T-helper 17 cell (primary cell): ENCODE measurements at regions not wholly inside any gene's neighbourhood (a gene's known extent, or its start where the extent isn't known, plus 50 kb on each side); places are given as distances from the start of the nearest gene placed in this dataset.

ENCODE experiments used
- ATAC-seq: fragments of 150-1000 bp; cut with Tn5 transposase; 2 replicates; pipeline ENCODE4 v1.10.0; 2021; ENCODE audit warnings: mild to moderate bottlenecking, moderate library complexity
- DNase-seq, 3 donors: peaks; one replicate each; pipeline versions ENCODE4 v3.0.0 to v3.0.0-alpha.2; 2020 to 2021
- H3K9me3 ChIP-seq: one replicate; pipeline ENCODE4 v1.7.0; 2013; ENCODE audit warnings: low read length, mild to moderate bottlenecking; ENCODE audit not compliant: control insufficient read depth, poor library complexity, severe bottlenecking
- H3K27ac Mint-ChIP-seq: one replicate; pipeline ENCODE4 v1.8.0; 2022; ENCODE audit warnings: mild to moderate bottlenecking, moderate library complexity, mixed read lengths
- H3K27me3 Mint-ChIP-seq: one replicate; pipeline ENCODE4 v1.8.0; 2022; ENCODE audit warnings: mixed read lengths
- H3K36me3 Mint-ChIP-seq: one replicate; pipeline ENCODE4 v1.8.0; 2022; ENCODE audit warnings: low read depth, mixed read lengths
- H3K4me1 Mint-ChIP-seq: one replicate; pipeline ENCODE4 v1.8.0; 2022; ENCODE audit warnings: mild to moderate bottlenecking, mixed read lengths
- H3K4me3 Mint-ChIP-seq: one replicate; pipeline ENCODE4 v1.8.0; 2022; ENCODE audit warnings: mild to moderate bottlenecking, moderate library complexity, mixed read lengths

GRCh38 chr5:4924577-4924976, 215.6 kb upstream of the ADAMTS16 start:
- H3K9me3 ChIP-seq: no peaks in the 10 kb centered on the region
- ATAC-seq (no peak), DNase-seq (no peak)
- no peaks in the 10 kb centered on the region for H3K4me1 Mint-ChIP-seq
- no peak overlapping the region for H3K27ac Mint-ChIP-seq
- H3K27me3 Mint-ChIP-seq: no peaks in the 10 kb centered on the region
- no peak overlapping the region for H3K4me3 Mint-ChIP-seq
- no peaks in the 10 kb centered on the region for H3K36me3 Mint-ChIP-seq

- Mint-ChIP-seq H3K27ac (no peak overlapping the region), H3K4me1 (no peaks in the 10 kb centered on the region), H3K4me3 (no peak overlapping the region), H3K36me3 (no peaks in the 10 kb centered on the region), H3K27me3 (no peaks in the 10 kb centered on the region)
- ATAC-seq (no peak), DNase-seq (no peak)
- no peaks in the 10 kb centered on the region for H3K9me3 ChIP-seq
Observed at GRCh38 chr5:4927097-4927496, 213.0 kb upstream of the ADAMTS16 start.

- Mint-ChIP-seq H3K4me3 (no peak overlapping the region), H3K36me3 (no peaks in the 10 kb centered on the region), H3K27me3 (no peaks in the 10 kb centered on the region), H3K27ac (no peak overlapping the region), H3K4me1 (no peaks in the 10 kb centered on the region)
- no peaks in the 10 kb centered on the region for H3K9me3 ChIP-seq
- ATAC-seq (no peak), DNase-seq (no peak)
Observed at GRCh38 chr5:4928409-4928808, 211.7 kb upstream of the ADAMTS16 start.

GRCh38 chr5:4929092-4929655, 211.0 kb upstream of the ADAMTS16 start:
- no peak for DNase-seq
- no peaks in the 10 kb centered on the region for H3K9me3 ChIP-seq
- H3K4me3 Mint-ChIP-seq: no peak overlapping the region
- H3K36me3 Mint-ChIP-seq: no peaks in the 10 kb centered on the region
- H3K4me1 Mint-ChIP-seq: no peaks in the 10 kb centered on the region
- H3K27me3 Mint-ChIP-seq: no peaks in the 10 kb centered on the region
- no peak overlapping the region for H3K27ac Mint-ChIP-seq
- no peak for ATAC-seq

- H3K4me3 Mint-ChIP-seq: no peak overlapping the region
- ATAC-seq: no peak
- no peak overlapping the region for H3K27ac Mint-ChIP-seq
- no peaks in the 10 kb centered on the region for H3K27me3 Mint-ChIP-seq
- no peaks in the 10 kb centered on the region for H3K9me3 ChIP-seq
- H3K4me1 Mint-ChIP-seq: no peaks in the 10 kb centered on the region
- no peaks in the 10 kb centered on the region for H3K36me3 Mint-ChIP-seq
- no peak for DNase-seq
Observed at GRCh38 chr5:4939042-4939781, 200.9 kb upstream of the ADAMTS16 start.

- no peak overlapping the region for H3K27ac Mint-ChIP-seq
- no peaks in the 10 kb centered on the region for H3K27me3 Mint-ChIP-seq
- ATAC-seq (no peak), DNase-seq (no peak)
- no peak overlapping the region for H3K4me3 Mint-ChIP-seq
- H3K36me3 Mint-ChIP-seq: no peaks in the 10 kb centered on the region
- no peaks in the 10 kb centered on the region for H3K4me1 Mint-ChIP-seq
- no peaks in the 10 kb centered on the region for H3K9me3 ChIP-seq
Observed at GRCh38 chr5:4941161-4941560, 199.0 kb upstream of the ADAMTS16 start.

- ATAC-seq: no peak
- H3K4me3 Mint-ChIP-seq: no peak overlapping the region
- no peaks in the 10 kb centered on the region for H3K9me3 ChIP-seq
- no peaks in the 10 kb centered on the region for H3K36me3 Mint-ChIP-seq
- no peak overlapping the region for H3K27ac Mint-ChIP-seq
- H3K27me3 Mint-ChIP-seq: no peaks in the 10 kb centered on the region
- H3K4me1 Mint-ChIP-seq: no peaks in the 10 kb centered on the region
- no peak for DNase-seq
Observed at GRCh38 chr5:4941957-4942830, 197.9 kb upstream of the ADAMTS16 start.

- no peaks in the 10 kb centered on the region for H3K36me3 Mint-ChIP-seq
- no peak overlapping the region for H3K4me3 Mint-ChIP-seq
- DNase-seq: no peak
- no peaks in the 10 kb centered on the region for H3K27me3 Mint-ChIP-seq
- no peak for ATAC-seq
- no peak overlapping the region for H3K27ac Mint-ChIP-seq
- H3K4me1 Mint-ChIP-seq: no peaks in the 10 kb centered on the region
- no peaks in the 10 kb centered on the region for H3K9me3 ChIP-seq
Observed at GRCh38 chr5:4942831-4943178, 197.3 kb upstream of the ADAMTS16 start.

GRCh38 chr5:4945296-4945695, 194.8 kb upstream of the ADAMTS16 start:
- no peaks in the 10 kb centered on the region for H3K9me3 ChIP-seq
- Mint-ChIP-seq H3K4me3 (no peak overlapping the region), H3K36me3 (no peaks in the 10 kb centered on the region), H3K27me3 (no peaks in the 10 kb centered on the region), H3K4me1 (no peaks in the 10 kb centered on the region), H3K27ac (no peak overlapping the region)
- no peak for ATAC-seq
- DNase-seq: no peak

GRCh38 chr5:4947106-4947505, 193.0 kb upstream of the ADAMTS16 start:
- Mint-ChIP-seq H3K27ac (no peak overlapping the region), H3K27me3 (no peaks in the 10 kb centered on the region), H3K4me3 (no peak overlapping the region), H3K36me3 (no peaks in the 10 kb centered on the region), H3K4me1 (no peaks in the 10 kb centered on the region)
- ATAC-seq (no peak), DNase-seq (no peak)
- no peaks in the 10 kb centered on the region for H3K9me3 ChIP-seq

- H3K36me3 Mint-ChIP-seq: no peaks in the 10 kb centered on the region
- no peak for ATAC-seq
- no peaks in the 10 kb centered on the region for H3K27me3 Mint-ChIP-seq
- H3K4me1 Mint-ChIP-seq: no peaks in the 10 kb centered on the region
- no peak overlapping the region for H3K4me3 Mint-ChIP-seq
- no peak for DNase-seq
- no peaks in the 10 kb centered on the region for H3K9me3 ChIP-seq
- no peak overlapping the region for H3K27ac Mint-ChIP-seq
Observed at GRCh38 chr5:4947893-4948536, 192.1 kb upstream of the ADAMTS16 start.

GRCh38 chr5:4949108-4949507, 191.0 kb upstream of the ADAMTS16 start:
- no peaks in the 10 kb centered on the region for H3K27me3 Mint-ChIP-seq
- DNase-seq: no peak

GRCh38 chr5:4953576-4953975, 186.6 kb upstream of the ADAMTS16 start:
- ATAC-seq (no peak), DNase-seq (no peak)
- H3K9me3 ChIP-seq: no peaks in the 10 kb centered on the region
- Mint-ChIP-seq H3K27ac (no peak overlapping the region), H3K36me3 (no peaks in the 10 kb centered on the region), H3K4me1 (no peaks in the 10 kb centered on the region), H3K27me3 (no peaks in the 10 kb centered on the region), H3K4me3 (no peak overlapping the region)

More at GRCh38 chr5:4949108-4949507, 191.0 kb upstream of the ADAMTS16 start:
- no peaks in the 10 kb centered on the region for H3K9me3 ChIP-seq
- ATAC-seq: no peak
- no peaks in the 10 kb centered on the region for H3K36me3 Mint-ChIP-seq
- no peaks in the 10 kb centered on the region for H3K4me1 Mint-ChIP-seq
- H3K27ac Mint-ChIP-seq: no peak overlapping the region
- no peak overlapping the region for H3K4me3 Mint-ChIP-seq
